H1 (cell line): ENCODE measurements at regions not wholly inside any gene's neighbourhood (a gene's known extent, or its start where the extent isn't known, plus 50 kb on each side); places are given as distances from the start of the nearest gene placed in this dataset.

Experiments used
- CTCF ChIA-PET: fragments of 300-600 bp; sonication (Branson Sonifier 250); formaldehyde crosslinking; loops from one replicate; lab custom pipeline; 2021; ENCODE audit not compliant: partially characterized antibody; lab: Charles Lee
- POLR2A ChIA-PET: fragments of 300-600 bp; sonication (Branson Sonifier 250); formaldehyde crosslinking; loops from one replicate; lab custom pipeline; 2021; ENCODE audit warnings: inconsistent platforms; ENCODE audit not compliant: partially characterized antibody; lab: Charles Lee
- DNase-seq, 2 experiments: peaks; one replicate each; pipeline versions ENCODE4 v3.0.0 to v3.0.0-alpha.2; 2010 to 2022; ENCODE audit warnings: low spot score in 2 of 2, low read depth in 1 of 2, mixed read lengths in 1 of 2
- FAIRE-seq: peaks from 2 replicates; lab custom pipeline; 2011; peaks lifted over from hg19 to GRCh38; lab: Jason Lieb, UNC
- H2AFZ ChIP-seq: 2 replicates; pipeline ENCODE4 v1.8.1; 2012; ENCODE audit warnings: low read length, inconsistent platforms
- H2AK5ac ChIP-seq: 2 replicates; pipeline ENCODE4 v1.6.1; 2013; ENCODE audit warnings: low read depth, low read length
- H2BK120ac ChIP-seq: replicated peaks from 2 replicates; pipeline ENCODE3; 2013; ENCODE audit warnings: low read depth, low read length, inconsistent platforms
- H2BK12ac ChIP-seq: 2 replicates; pipeline ENCODE4 v1.6.1; 2013; ENCODE audit warnings: low read depth, low read length
- H2BK15ac ChIP-seq: 2 replicates; pipeline ENCODE4 v1.6.1; 2013; ENCODE audit warnings: low read length
- H2BK20ac ChIP-seq: 2 replicates; pipeline ENCODE4 v1.6.1; 2013; ENCODE audit warnings: low read length
- H2BK5ac ChIP-seq: 2 replicates; pipeline ENCODE4 v1.6.1; 2013; ENCODE audit warnings: low read depth, low read length
- H3K14ac ChIP-seq: 2 replicates; pipeline ENCODE4 v1.6.1; 2013; ENCODE audit warnings: inconsistent platforms; ENCODE audit not compliant: insufficient read length
- H3K18ac ChIP-seq: 2 replicates; pipeline ENCODE4 v1.6.1; 2013; ENCODE audit warnings: low read length; ENCODE audit errors: extremely low read depth
- H3K23ac ChIP-seq: 2 replicates; pipeline ENCODE4 v1.6.1; 2013; ENCODE audit warnings: inconsistent platforms; ENCODE audit not compliant: insufficient read length
- H3K23me2 ChIP-seq: 2 replicates; pipeline ENCODE4 v1.6.1; 2013; ENCODE audit warnings: low read depth, low read length
- H3K27ac ChIP-seq: 2 replicates; pipeline ENCODE4 v1.6.1; 2011; ENCODE audit warnings: low read depth, low read length, inconsistent platforms
- H3K27me3 ChIP-seq, 4 experiments: replicated peaks in 1 of 4; 1 replicate in 1 of 4; 2 replicates in 3 of 4; pipeline versions ENCODE4 v1.6.1 to v1.8.1; 2011 to 2013; ENCODE audit warnings: low read length in 3 of 4, mild to moderate bottlenecking in 3 of 4, inconsistent platforms in 2 of 4, mixed read lengths in 2 of 4, moderate library complexity in 1 of 4; ENCODE audit not compliant: control insufficient read depth in 3 of 4, insufficient read depth in 3 of 4; ENCODE audit errors: extremely low read depth in 1 of 4
- H3K36me3 ChIP-seq, 4 experiments: 2 replicates each; pipeline versions ENCODE4 v1.6.1 to v1.8.1; 2011 to 2013; ENCODE audit warnings: mild to moderate bottlenecking in 4 of 4, low read length in 3 of 4, moderate library complexity in 2 of 4, control low read depth in 1 of 4, inconsistent platforms in 1 of 4; ENCODE audit not compliant: insufficient read depth in 4 of 4, control insufficient read depth in 2 of 4
- H3K4ac ChIP-seq: replicated peaks from 2 replicates; pipeline ENCODE3; 2013; ENCODE audit warnings: low read length, low read depth, mixed read lengths, inconsistent platforms; ENCODE audit not compliant: insufficient read length
- H3K4me1 ChIP-seq, 4 experiments: replicated peaks in 1 of 4; 1 replicate in 1 of 4; 2 replicates in 3 of 4; pipeline versions ENCODE4 v1.6.1 to v1.8.1; 2011 to 2013; ENCODE audit warnings: low read length in 3 of 4, inconsistent platforms in 2 of 4, mixed read lengths in 1 of 4; ENCODE audit not compliant: insufficient read depth in 4 of 4, control insufficient read depth in 3 of 4
- H3K4me2 ChIP-seq, 2 experiments: 2 replicates each; pipeline versions ENCODE4 v1.6.1 to v1.8.1; 2011 to 2013; ENCODE audit warnings: low read depth in 2 of 2, low read length in 2 of 2, control low read depth in 1 of 2, inconsistent platforms in 1 of 2, mild to moderate bottlenecking in 1 of 2; ENCODE audit not compliant: insufficient read depth in 1 of 2
- H3K4me3 ChIP-seq, 4 experiments: fragments of 200-600, 300-600 bp in 1 of 4; sonication (generic), shearing (Covaris generic), sonication (Bioruptor Twin) in 1 of 4; 2 replicates each; pipeline versions ENCODE4 v1.5.1 to v1.8.1; 2011 to 2016; ENCODE audit warnings: low read length in 4 of 4, low read depth in 3 of 4, control low read depth in 2 of 4, inconsistent platforms in 2 of 4, mild to moderate bottlenecking in 2 of 4, mixed read lengths in 1 of 4, moderate library complexity in 1 of 4; ENCODE audit not compliant: insufficient read depth in 2 of 4; ENCODE audit errors: extremely low read depth in 1 of 4
- H3K56ac ChIP-seq: replicated peaks from 2 replicates; pipeline ENCODE3; 2013; ENCODE audit warnings: low read depth, mild to moderate bottlenecking, mixed read lengths, low read length, inconsistent platforms; ENCODE audit not compliant: insufficient read length
- H3K79me1 ChIP-seq: 2 replicates; pipeline ENCODE4 v1.6.1; 2013; ENCODE audit warnings: low read depth, low read length, control low read depth
- H3K79me2 ChIP-seq, 2 experiments: 2 replicates each; pipeline versions ENCODE4 v1.6.1 to v1.8.1; 2012 to 2013; ENCODE audit warnings: low read length in 2 of 2, mild to moderate bottlenecking in 2 of 2, inconsistent platforms in 1 of 2; ENCODE audit not compliant: insufficient read depth in 2 of 2, control insufficient read depth in 1 of 2
- H3K9ac ChIP-seq, 4 experiments: replicated peaks in 1 of 4; 1 replicate in 1 of 4; 2 replicates in 3 of 4; pipeline versions ENCODE4 v1.6.1 to v1.8.1; 2011 to 2013; ENCODE audit warnings: low read depth in 3 of 4, low read length in 3 of 4, control low read depth in 2 of 4, mild to moderate bottlenecking in 2 of 4, moderate library complexity in 2 of 4, inconsistent platforms in 1 of 4; ENCODE audit errors: extremely low read depth in 1 of 4
- H3K9me3 ChIP-seq, 2 experiments: 2 replicates each; pipeline versions ENCODE4 v1.6.1 to v1.8.1; 2012 to 2013; ENCODE audit warnings: mild to moderate bottlenecking in 2 of 2, moderate library complexity in 2 of 2, control low read depth in 1 of 2, inconsistent platforms in 1 of 2, low read depth in 1 of 2, low read length in 1 of 2, mixed read lengths in 1 of 2; ENCODE audit not compliant: insufficient read depth in 2 of 2
- H4K20me1 ChIP-seq, 2 experiments: replicated peaks in 1 of 2; 2 replicates each; pipeline versions ENCODE3 to v1.8.1; 2011 to 2013; ENCODE audit warnings: inconsistent platforms in 2 of 2, low read length in 2 of 2, mild to moderate bottlenecking in 1 of 2; ENCODE audit not compliant: insufficient read depth in 2 of 2, control insufficient read depth in 1 of 2
- H4K5ac ChIP-seq: 2 replicates; pipeline ENCODE4 v1.6.1; 2013; ENCODE audit warnings: low read length, low read depth, mixed read lengths, inconsistent platforms; ENCODE audit not compliant: insufficient read length
- H4K8ac ChIP-seq: 2 replicates; pipeline ENCODE4 v1.8.0; 2013; ENCODE audit warnings: mild to moderate bottlenecking, moderate library complexity, low read length, inconsistent platforms; ENCODE audit not compliant: insufficient read depth; ENCODE audit errors: extremely low read depth
- H4K91ac ChIP-seq: replicated peaks from 2 replicates; pipeline ENCODE3; 2013; ENCODE audit warnings: low read length, mixed read lengths, inconsistent platforms; ENCODE audit not compliant: insufficient read length
- BACH1 ChIP-seq: IDR thresholded peaks from 2 replicates; pipeline ENCODE4 v1.6.1; 2012; ENCODE audit warnings: low read length, improper control_type of control experiment
- CHD1 ChIP-seq: IDR thresholded peaks from 2 replicates; pipeline ENCODE4 v1.6.1; 2012; ENCODE audit warnings: low read depth, low read length, improper control_type of control experiment
- CTCF ChIP-seq, 3 experiments: IDR thresholded peaks; 1 replicate in 2 of 3; 2 replicates in 1 of 3; pipeline versions ENCODE4 v1.5.1 to v1.6.1; 2011; ENCODE audit warnings: low read length in 3 of 3, mild to moderate bottlenecking in 3 of 3, inconsistent platforms in 2 of 3, low read depth in 1 of 3, moderate library complexity in 1 of 3; ENCODE audit not compliant: insufficient read depth in 1 of 3; ENCODE audit errors: control extremely low read depth in 1 of 3
- GABPA ChIP-seq: IDR thresholded peaks from 2 replicates; pipeline ENCODE4 v1.6.1; 2011; ENCODE audit warnings: mild to moderate bottlenecking, low read length, moderate library complexity, borderline replicate concordance; ENCODE audit not compliant: insufficient read depth
- MAFK ChIP-seq: IDR thresholded peaks from 2 replicates; pipeline ENCODE4 v1.6.1; 2012; ENCODE audit warnings: low read depth, mild to moderate bottlenecking, improper control_type of control experiment, low read length
- NANOG ChIP-seq: IDR thresholded peaks from 2 replicates; pipeline ENCODE4 v1.6.1; 2011; ENCODE audit warnings: low read length, low read depth, mild to moderate bottlenecking, inconsistent platforms; ENCODE audit not compliant: insufficient read depth, poor library complexity, severe bottlenecking
- POU5F1 ChIP-seq: IDR thresholded peaks from 2 replicates; pipeline ENCODE4 v1.6.1; 2011; ENCODE audit warnings: low read depth, mild to moderate bottlenecking, low read length, moderate library complexity
- RNF2 ChIP-seq: fragments of 200-900, 300-1000 bp; sonication (generic); IDR thresholded peaks from 2 replicates; pipeline ENCODE4 v1.7.1; 2016; ENCODE audit warnings: borderline replicate concordance, low read depth, mild to moderate bottlenecking, antibody characterized with exemption, low read length; ENCODE audit not compliant: poor library complexity, severe bottlenecking; ENCODE audit errors: missing control alignments
- RXRA ChIP-seq: IDR thresholded peaks from 2 replicates; pipeline ENCODE4 v1.6.1; 2011; ENCODE audit warnings: low read depth, mild to moderate bottlenecking, low read length, moderate library complexity; ENCODE audit not compliant: insufficient read depth
- SRF ChIP-seq: IDR thresholded peaks from 2 replicates; pipeline ENCODE4 v1.6.1; 2011; ENCODE audit warnings: mild to moderate bottlenecking, low read depth, low read length, moderate library complexity
- USF2 ChIP-seq: IDR thresholded peaks from 2 replicates; pipeline ENCODE4 v1.6.1; 2011; ENCODE audit warnings: low read length, improper control_type of control experiment
- WGBS, 2 experiments: shearing (Covaris generic) in 1 of 2; methylation state at CpG; one replicate each; pipeline versions ENCODE4 v1.1.6 to v1.1.7; 2013 to 2015; ENCODE audit warnings: low lambda C conversion rate in 2 of 2, mixed read lengths in 2 of 2, inconsistent platforms in 1 of 2, low coverage in 1 of 2, missing lambda C conversion rate in 1 of 2; ENCODE audit not compliant: insufficient replicate concordance in 2 of 2, insufficient coverage in 1 of 2, insufficient read length in 1 of 2; ENCODE audit errors: extremely low coverage in 1 of 2, missing lambda C conversion rate in 1 of 2; 5-methylcytosine and 5-hydroxymethylcytosine counted together

- Histone ChIP-seq H2BK120ac (no peak overlapping the region), H4K91ac (no peak overlapping the region), H3K36me3 (no peaks in the 10 kb centered on the region), H4K5ac (no peak overlapping the region), H3K79me2 (no peaks in the 10 kb centered on the region), H3K79me1 (no peaks in the 10 kb centered on the region), H2BK12ac (no peak overlapping the region), H2BK15ac (no peak overlapping the region), H3K9ac (no peak overlapping the region), H3K23me2 (no peaks in the 10 kb centered on the region), H3K9me3 (no peaks in the 10 kb centered on the region), H3K23ac (no peak overlapping the region), H3K56ac (no peak overlapping the region), H3K18ac (no peak overlapping the region), H2AFZ (no peak overlapping the region), H3K4ac (no peak overlapping the region), H2AK5ac (no peak overlapping the region), H4K8ac (no peak overlapping the region), H3K4me1 (no peaks in the 10 kb centered on the region), H2BK5ac (no peak overlapping the region), H4K20me1 (no peaks in the 10 kb centered on the region), H3K4me3 (no peak overlapping the region), H3K4me2 (no peak overlapping the region), H2BK20ac (no peak overlapping the region), H3K27ac (no peak overlapping the region), H3K27me3 (no peaks in the 10 kb centered on the region), H3K14ac (no peak overlapping the region)
- ChIA-PET POLR2A (no interaction called here), CTCF (no interaction called here)
- DNase-seq (no peak), FAIRE-seq (no peak)
- WGBS, 2 experiments = 89% methylated on average over 2 of the region's 2 CpGs; no CpG with 5 or more reads in 1 of the 2 experiments
- TF ChIP-seq POU5F1 = no peak
- TF ChIP-seq CHD1 = no peak
- TF ChIP-seq BACH1 = no peak
- no peak for TF ChIP-seq RXRA
- no peak for TF ChIP-seq SRF
- no peak for TF ChIP-seq MAFK
- TF ChIP-seq GABPA = no peak
- no peak for TF ChIP-seq USF2
- TF ChIP-seq CTCF (IDR thresholded peaks at IDR 0.05; ENCODE audit: control extremely low read depth in 1 of 3, insufficient read depth in 1 of 3, low read depth in 1 of 3, low read length in 3 of 3) = no peak
- TF ChIP-seq RNF2 = no peak
- TF ChIP-seq NANOG = no peak
These were observed 198.4 kb upstream of the RASA1 start for GRCh38 chr5:87069311-87069710.
